AG04449 (cell line): ENCODE measurements at regions not wholly inside any gene's neighbourhood (a gene's known extent, or its start where the extent isn't known, plus 50 kb on each side); places are given as distances from the start of the nearest gene placed in this dataset.
"Not testable (repeated sequence)": the region's sequence is repeated elsewhere in the genome, so short reads cannot be mapped to it uniquely, and the experiment has no call there.

ENCODE experiments used
- CTCF ChIA-PET: fragments of 350-600 bp; formaldehyde crosslinking; extraction: SDS; loops from one replicate; lab custom pipeline; 2021; ENCODE audit warnings: antibody characterized with exemption; lab: Yijun Ruan, JAX
- POLR2A ChIA-PET: fragments of 400-600, 350-600 bp; formaldehyde crosslinking; extraction: SDS; loops from one replicate; lab custom pipeline; 2020; ENCODE audit warnings: antibody characterized with exemption, inconsistent platforms; lab: Yijun Ruan, JAX
- DNase-seq: peaks from one replicate; pipeline ENCODE4 v3.0.0-alpha.2; 2010; ENCODE audit warnings: low read depth, low spot score
- H3K4me3 ChIP-seq: 2 replicates; pipeline ENCODE4 v1.5.1; 2011; ENCODE audit warnings: low read depth, mild to moderate bottlenecking, control low read depth, low read length
- CTCF ChIP-seq: IDR thresholded peaks from one replicate; pipeline ENCODE4 v1.5.1; 2011; ENCODE audit warnings: mild to moderate bottlenecking, moderate library complexity, low read length, control low read depth, inconsistent platforms; ENCODE audit not compliant: insufficient read depth; ENCODE audit errors: missing control alignments

- TF ChIP-seq CTCF = no peak
- no peak overlapping the region for H3K4me3 ChIP-seq
- CTCF ChIA-PET = no interaction called here
- POLR2A ChIA-PET = no interaction called here
- DNase-seq = no peak
These were observed 243.9 kb upstream of the WDFY3 start for GRCh38 chr4:85210353-85210752.

- CTCF ChIA-PET, H3K4me3 ChIP-seq, DNase-seq, POLR2A ChIA-PET: not testable (repeated sequence)
These were observed 250.1 kb upstream of the WDFY3 start for GRCh38 chr4:85216571-85216970.

- no peak for TF ChIP-seq CTCF
- CTCF ChIA-PET = no interaction called here
These were observed 252.3 kb upstream of the WDFY3 start for GRCh38 chr4:85218756-85219155.

GRCh38 chr4:85221606-85222005 is 253.3 kb upstream of the ARHGAP24 start:
- H3K4me3 ChIP-seq = no peak overlapping the region
- DNase-seq = no peak
- POLR2A ChIA-PET = no interaction called here
- CTCF ChIA-PET = no interaction called here
- no peak for TF ChIP-seq CTCF

More at GRCh38 chr4:85218756-85219155, 252.3 kb upstream of the WDFY3 start:
- no peak overlapping the region for H3K4me3 ChIP-seq
- POLR2A ChIA-PET = no interaction called here
- no peak for DNase-seq

- no peak for DNase-seq
- TF ChIP-seq CTCF = no peak
- ChIA-PET CTCF (no interaction called here), POLR2A (no interaction called here)
- no peak overlapping the region for H3K4me3 ChIP-seq
These were observed 252.4 kb upstream of the ARHGAP24 start for GRCh38 chr4:85222561-85222960.

GRCh38 chr4:85228264-85228663 is 246.7 kb upstream of the ARHGAP24 start:
- CTCF ChIA-PET = no interaction called here
- POLR2A ChIA-PET = no interaction called here
- no peak overlapping the region for H3K4me3 ChIP-seq
- DNase-seq = no peak
- TF ChIP-seq CTCF = no peak

GRCh38 chr4:85233516-85233915 is 241.4 kb upstream of the ARHGAP24 start:
- POLR2A ChIA-PET = no interaction called here
- no peak for TF ChIP-seq CTCF
- H3K4me3 ChIP-seq = no peak overlapping the region
- no peak for DNase-seq
- CTCF ChIA-PET = no interaction called here
